ENCODE measurements at regions not wholly inside any gene's neighbourhood (a gene's known extent, or its start where the extent isn't known, plus 50 kb on each side); places are given as distances from the start of the nearest gene placed in this dataset.

DNA sequence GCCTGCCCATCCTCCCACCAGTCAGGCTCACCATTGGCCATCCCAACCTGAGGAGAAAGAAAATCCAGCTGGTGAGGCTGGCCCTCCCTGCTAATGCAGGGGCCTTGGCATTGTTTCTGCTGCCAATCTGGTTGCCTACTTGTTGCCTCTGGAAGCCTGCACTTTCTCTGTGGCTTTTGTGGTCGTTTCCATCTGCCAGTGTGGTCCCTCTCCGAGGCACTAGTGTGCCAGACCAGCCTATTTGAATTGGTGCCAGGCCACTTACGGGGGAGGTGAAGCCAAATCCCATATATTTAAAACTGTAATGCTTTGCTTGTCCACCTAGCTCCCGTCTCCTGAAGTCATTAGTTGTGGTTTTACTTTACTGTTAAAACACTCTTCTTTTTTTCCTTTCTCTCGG, 213.4 kb upstream of the ADAMTSL1 start:
- TF ChIP-seq POLR2A (IDR thresholded peaks at IDR 0.05; ENCODE audit: low read length) (no peak), GATA1 (IDR thresholded peaks at IDR 0.05; ENCODE audit: low read depth, low read length) (no peak)

Data from erythroblast (primary cell).